T-helper 17 cell (primary cell): ENCODE measurements at regions not wholly inside any gene's neighbourhood (a gene's known extent, or its start where the extent isn't known, plus 50 kb on each side); places are given as distances from the start of the nearest gene placed in this dataset.

ENCODE experiments used
- ATAC-seq: fragments of 150-1000 bp; cut with Tn5 transposase; 2 replicates; pipeline ENCODE4 v1.10.0; 2021; ENCODE audit warnings: mild to moderate bottlenecking, moderate library complexity
- DNase-seq, 3 donors: peaks; one replicate each; pipeline versions ENCODE4 v3.0.0 to v3.0.0-alpha.2; 2020 to 2021
- H3K9me3 ChIP-seq: one replicate; pipeline ENCODE4 v1.7.0; 2013; ENCODE audit warnings: low read length, mild to moderate bottlenecking; ENCODE audit not compliant: control insufficient read depth, poor library complexity, severe bottlenecking
- H3K27ac Mint-ChIP-seq: one replicate; pipeline ENCODE4 v1.8.0; 2022; ENCODE audit warnings: mild to moderate bottlenecking, moderate library complexity, mixed read lengths
- H3K27me3 Mint-ChIP-seq: one replicate; pipeline ENCODE4 v1.8.0; 2022; ENCODE audit warnings: mixed read lengths
- H3K36me3 Mint-ChIP-seq: one replicate; pipeline ENCODE4 v1.8.0; 2022; ENCODE audit warnings: low read depth, mixed read lengths
- H3K4me1 Mint-ChIP-seq: one replicate; pipeline ENCODE4 v1.8.0; 2022; ENCODE audit warnings: mild to moderate bottlenecking, mixed read lengths
- H3K4me3 Mint-ChIP-seq: one replicate; pipeline ENCODE4 v1.8.0; 2022; ENCODE audit warnings: mild to moderate bottlenecking, moderate library complexity, mixed read lengths

DNA sequence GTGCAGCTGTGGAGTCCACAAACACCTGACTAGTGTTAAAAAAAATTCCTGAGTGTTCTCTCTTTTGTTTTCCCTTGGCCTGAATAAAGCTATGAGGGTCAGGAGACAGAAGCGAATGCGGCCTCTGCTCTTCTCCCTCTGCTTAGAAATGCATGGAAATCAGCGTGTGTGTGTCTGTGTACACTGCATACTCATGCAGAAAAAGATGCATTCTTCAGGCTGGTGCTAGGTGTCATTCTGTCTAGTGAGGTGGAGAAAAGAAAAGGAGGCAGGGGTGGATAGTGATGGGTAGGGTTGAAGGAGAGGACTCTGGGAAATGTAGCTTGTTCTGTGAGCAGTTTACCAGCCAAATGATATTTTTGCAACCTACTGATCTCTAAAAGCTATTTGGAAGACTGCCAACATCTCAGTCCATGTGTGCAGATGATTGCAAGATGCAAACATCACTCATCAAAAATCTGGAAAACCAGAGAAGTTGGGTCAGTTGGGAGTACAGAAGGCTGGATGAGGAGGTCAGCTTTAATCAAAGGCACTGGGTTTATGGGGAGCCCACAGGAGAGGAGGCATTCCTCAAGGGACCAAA, 177.7 kb downstream of the INSIG2 start:
- no peaks in the 10 kb centered on the region for H3K4me1 Mint-ChIP-seq
- no peaks in the 10 kb centered on the region for H3K36me3 Mint-ChIP-seq
- no peak overlapping the region for H3K27ac Mint-ChIP-seq
- H3K9me3 ChIP-seq = no peaks in the 10 kb centered on the region
- H3K27me3 Mint-ChIP-seq = peaks cover 82% of the 10 kb centered on the region
- no peak for ATAC-seq
- no peak overlapping the region for H3K4me3 Mint-ChIP-seq
- no peak for DNase-seq

DNA sequence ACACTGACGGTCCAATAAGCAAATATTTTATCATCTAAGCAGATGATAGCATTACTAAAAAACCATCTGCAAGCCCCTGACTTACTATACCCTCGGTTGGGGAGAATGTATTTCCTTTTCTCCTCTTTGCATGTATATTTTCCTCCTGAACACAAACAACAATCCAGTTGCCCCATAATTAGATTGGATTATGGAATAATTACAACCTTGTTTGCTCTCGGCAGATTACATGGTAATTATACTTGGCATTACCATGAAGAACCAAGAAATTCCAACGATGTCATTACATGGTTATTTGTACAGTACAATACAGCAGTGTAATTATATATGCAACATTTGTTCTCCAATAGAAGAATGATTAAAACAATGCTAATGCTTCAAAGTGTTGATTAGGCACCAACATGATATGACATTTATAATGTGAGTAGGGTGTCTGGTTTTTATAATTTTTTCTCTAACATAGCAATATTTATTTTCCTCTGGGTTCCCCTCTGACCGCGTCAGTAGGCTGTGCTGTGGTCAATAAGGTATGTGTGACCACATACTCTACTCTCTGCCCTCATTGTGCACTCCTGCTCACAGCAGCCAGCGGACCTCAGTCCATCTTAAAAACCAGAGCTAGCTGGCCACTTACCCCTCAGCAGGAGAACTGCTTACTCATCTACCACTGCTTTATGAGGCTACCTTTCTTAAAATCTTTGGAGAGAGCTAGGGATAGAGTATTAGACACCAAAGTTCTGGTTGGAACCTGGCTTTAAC, 176.1 kb downstream of the INSIG2 start:
- no peak for ATAC-seq
- no peaks in the 10 kb centered on the region for H3K4me1 Mint-ChIP-seq
- DNase-seq = no peak
- no peak overlapping the region for H3K27ac Mint-ChIP-seq
- peaks cover 76% of the 10 kb centered on the region for H3K27me3 Mint-ChIP-seq
- no peak overlapping the region for H3K4me3 Mint-ChIP-seq
- no peaks in the 10 kb centered on the region for H3K9me3 ChIP-seq
- no peaks in the 10 kb centered on the region for H3K36me3 Mint-ChIP-seq

DNA sequence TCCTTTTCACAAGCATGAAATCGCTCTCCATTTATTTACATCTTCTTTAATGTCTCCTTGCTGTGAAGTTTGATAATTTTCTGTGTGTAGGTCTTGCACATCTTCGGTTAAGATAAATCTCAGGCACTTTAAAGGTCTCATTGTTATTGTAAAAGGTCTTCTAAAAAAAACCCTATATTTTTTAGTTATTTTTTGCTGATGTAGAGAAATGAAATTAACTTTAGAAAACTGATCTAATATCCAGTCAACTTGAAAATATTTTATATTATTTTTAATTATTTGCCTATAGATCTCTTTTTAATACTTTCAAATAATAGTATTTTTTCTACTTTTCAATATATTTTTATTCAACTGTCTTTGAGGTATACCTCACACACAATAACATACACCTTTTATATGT, 169.4 kb downstream of the INSIG2 start:
- no peaks in the 10 kb centered on the region for H3K9me3 ChIP-seq
- Mint-ChIP-seq H3K4me3 (no peak overlapping the region), H3K36me3 (no peaks in the 10 kb centered on the region), H3K27me3 (peaks cover 65% of the 10 kb centered on the region), H3K27ac (no peak overlapping the region), H3K4me1 (no peaks in the 10 kb centered on the region)
- DNase-seq (no peak), ATAC-seq (no peak)

- DNase-seq (no peak), ATAC-seq (no peak)
- Mint-ChIP-seq H3K27ac (no peak overlapping the region), H3K36me3 (no peaks in the 10 kb centered on the region), H3K27me3 (peaks cover 59% of the 10 kb centered on the region), H3K4me3 (no peak overlapping the region), H3K4me1 (no peaks in the 10 kb centered on the region)
- no peaks in the 10 kb centered on the region for H3K9me3 ChIP-seq
Observed at GRCh38 chr2:118255771-118256372, 167.6 kb downstream of the INSIG2 start.

GRCh38 chr2:118255301-118255700, 167.0 kb downstream of the INSIG2 start:
- no peak overlapping the region for H3K4me3 Mint-ChIP-seq
- no peak for DNase-seq
- H3K36me3 Mint-ChIP-seq = no peaks in the 10 kb centered on the region
- peaks cover 59% of the 10 kb centered on the region for H3K27me3 Mint-ChIP-seq
- H3K9me3 ChIP-seq = no peaks in the 10 kb centered on the region
- no peaks in the 10 kb centered on the region for H3K4me1 Mint-ChIP-seq
- no peak for ATAC-seq
- H3K27ac Mint-ChIP-seq = no peak overlapping the region

DNA sequence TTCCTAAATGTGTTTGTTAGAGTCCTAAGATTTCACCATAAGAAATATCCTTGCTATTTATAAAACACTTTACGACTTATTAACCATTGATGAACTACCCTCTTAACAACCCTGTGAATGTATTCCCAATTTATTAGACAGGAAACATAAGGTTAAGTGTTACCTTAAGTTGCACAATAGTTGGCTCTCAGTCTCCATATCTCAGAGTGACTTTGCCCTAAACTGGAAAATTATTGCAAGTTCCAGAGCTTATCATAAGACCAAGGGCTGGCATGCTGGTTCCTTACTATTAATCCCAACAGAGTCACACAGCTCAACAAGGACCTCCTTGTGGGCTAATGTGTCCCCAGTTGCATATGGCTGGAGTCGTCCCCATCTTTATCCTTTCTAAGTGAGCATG, 165.8 kb downstream of the INSIG2 start:
- peaks cover 67% of the 10 kb centered on the region for H3K27me3 Mint-ChIP-seq
- ATAC-seq (no peak), DNase-seq (no peak)
- no peak overlapping the region for H3K27ac Mint-ChIP-seq
- H3K9me3 ChIP-seq = no peaks in the 10 kb centered on the region
- H3K36me3 Mint-ChIP-seq = no peaks in the 10 kb centered on the region
- no peak overlapping the region for H3K4me3 Mint-ChIP-seq
- H3K4me1 Mint-ChIP-seq = peaks cover 2% of the 10 kb centered on the region

GRCh38 chr2:118251427-118251826, 163.2 kb downstream of the INSIG2 start:
- no peak for DNase-seq

DNA sequence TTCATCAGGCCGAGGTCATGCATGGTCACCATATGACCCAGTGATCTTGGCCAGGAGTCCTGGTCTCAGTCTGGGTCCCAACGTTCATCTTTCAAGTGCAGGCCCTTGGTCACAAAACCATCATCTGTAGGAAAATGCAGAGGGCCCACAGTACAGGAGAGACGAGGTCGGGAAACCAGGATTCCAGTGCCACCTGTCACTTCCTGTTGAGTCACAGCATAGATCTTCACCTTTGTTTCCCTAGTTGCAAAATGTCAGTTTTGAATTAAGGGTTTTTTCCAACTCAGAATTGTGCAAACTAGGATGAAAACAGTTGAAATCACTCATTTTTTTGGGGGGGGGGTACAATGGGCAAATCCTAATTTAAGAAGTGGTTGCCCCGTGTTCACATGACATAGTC, 162.2 kb downstream of the INSIG2 start:
- Mint-ChIP-seq H3K27ac (no peak overlapping the region), H3K27me3 (peaks cover 60% of the 10 kb centered on the region), H3K4me3 (no peak overlapping the region), H3K36me3 (no peaks in the 10 kb centered on the region), H3K4me1 (peaks cover 2% of the 10 kb centered on the region)
- H3K9me3 ChIP-seq = no peaks in the 10 kb centered on the region
- DNase-seq = no peak
- ATAC-seq = no peak

More at GRCh38 chr2:118251427-118251826, 163.2 kb downstream of the INSIG2 start:
- H3K9me3 ChIP-seq = no peaks in the 10 kb centered on the region
- Mint-ChIP-seq H3K27me3 (peaks cover 60% of the 10 kb centered on the region), H3K4me3 (no peak overlapping the region), H3K36me3 (no peaks in the 10 kb centered on the region), H3K27ac (no peak overlapping the region), H3K4me1 (peaks cover 2% of the 10 kb centered on the region)
- no peak for ATAC-seq

DNA sequence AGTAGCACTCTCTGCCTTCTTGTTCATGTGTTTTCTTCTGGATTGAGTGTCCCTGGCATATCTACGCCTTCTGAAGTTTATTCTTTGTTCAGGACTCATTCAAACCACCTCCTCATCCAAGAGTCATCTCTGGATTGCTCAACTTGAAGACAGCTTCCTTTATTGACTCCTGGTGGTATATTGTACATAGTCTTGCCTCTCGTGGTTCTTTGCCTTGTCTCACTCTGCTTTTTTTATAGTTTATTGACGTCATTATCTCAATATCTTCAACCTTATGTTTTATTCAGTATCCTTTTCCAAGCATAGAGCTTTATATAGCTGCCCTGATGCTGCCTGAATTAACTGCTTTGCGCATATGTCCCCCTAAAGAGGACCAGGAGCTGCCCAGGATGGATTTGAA, 161.7 kb downstream of the INSIG2 start:
- Mint-ChIP-seq H3K4me1 (peaks cover 2% of the 10 kb centered on the region), H3K36me3 (no peaks in the 10 kb centered on the region), H3K27me3 (peaks cover 60% of the 10 kb centered on the region), H3K27ac (no peak overlapping the region), H3K4me3 (no peak overlapping the region)
- H3K9me3 ChIP-seq = no peaks in the 10 kb centered on the region
- DNase-seq = no peak
- ATAC-seq = no peak

- H3K27ac Mint-ChIP-seq = no peak overlapping the region
- H3K27me3 Mint-ChIP-seq = peaks cover 60% of the 10 kb centered on the region
- ATAC-seq = no peak
- no peaks in the 10 kb centered on the region for H3K36me3 Mint-ChIP-seq
- H3K4me3 Mint-ChIP-seq = no peak overlapping the region
- no peak for DNase-seq
- no peaks in the 10 kb centered on the region for H3K9me3 ChIP-seq
- H3K4me1 Mint-ChIP-seq = peaks cover 2% of the 10 kb centered on the region
Observed at GRCh38 chr2:118249531-118249930, 161.3 kb downstream of the INSIG2 start.

DNA sequence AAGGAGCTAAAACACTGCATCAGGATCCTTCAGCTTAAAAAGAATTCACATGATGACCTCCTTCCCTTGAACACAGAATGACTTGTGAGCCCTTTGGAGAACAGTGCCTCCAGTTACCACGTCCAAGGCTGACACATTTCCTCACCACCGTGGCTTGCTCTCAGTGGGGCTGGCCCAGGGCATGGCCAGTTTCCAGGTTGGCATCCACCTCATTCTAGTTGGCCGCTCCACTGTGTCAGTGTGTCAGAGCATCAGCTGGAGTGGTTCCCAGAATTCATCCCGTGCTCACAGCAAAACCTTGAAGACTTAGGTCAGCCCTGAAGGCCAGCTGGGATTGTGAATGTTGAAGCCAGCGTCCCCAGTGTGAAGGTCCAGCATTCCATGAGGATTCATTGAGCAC, 158.5 kb downstream of the INSIG2 start:
- no peak for ATAC-seq
- no peak overlapping the region for H3K4me3 Mint-ChIP-seq

GRCh38 chr2:118246079-118246478, 157.8 kb downstream of the INSIG2 start:
- DNase-seq = no peak

More for the DNA sequence above, 158.5 kb downstream of the INSIG2 start:
- Mint-ChIP-seq H3K27me3 (peaks cover 88% of the 10 kb centered on the region), H3K4me1 (peaks cover 2% of the 10 kb centered on the region), H3K36me3 (no peaks in the 10 kb centered on the region), H3K27ac (no peak overlapping the region)
- H3K9me3 ChIP-seq = no peaks in the 10 kb centered on the region
- DNase-seq = no peak

DNA sequence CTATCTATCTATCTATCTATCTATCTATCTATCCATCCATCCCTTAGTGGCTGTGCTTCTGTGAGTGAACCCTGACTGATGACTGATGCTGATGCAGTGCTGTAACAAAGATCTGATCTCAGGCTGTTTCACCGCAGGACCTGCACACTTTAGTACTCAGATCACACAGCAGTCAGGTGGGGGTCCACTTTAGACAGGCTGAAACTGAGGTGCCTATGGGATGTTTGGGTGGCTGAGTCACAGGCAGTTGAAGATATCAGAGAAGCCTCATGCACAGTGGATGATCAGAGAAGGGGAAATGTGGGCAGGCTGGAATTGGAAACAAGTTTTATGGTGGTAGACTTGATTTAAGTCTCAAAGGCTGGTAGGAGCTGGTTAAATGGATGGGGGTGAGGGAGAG, 156.4 kb downstream of the INSIG2 start:
- Mint-ChIP-seq H3K27ac (no peak overlapping the region), H3K4me1 (no peaks in the 10 kb centered on the region), H3K4me3 (no peak overlapping the region), H3K36me3 (no peaks in the 10 kb centered on the region), H3K27me3 (peaks cover 72% of the 10 kb centered on the region)
- H3K9me3 ChIP-seq = no peaks in the 10 kb centered on the region
- DNase-seq (no peak), ATAC-seq (no peak)

More at GRCh38 chr2:118246079-118246478, 157.8 kb downstream of the INSIG2 start:
- no peaks in the 10 kb centered on the region for H3K9me3 ChIP-seq
- H3K4me1 Mint-ChIP-seq = peaks cover 2% of the 10 kb centered on the region
- no peak overlapping the region for H3K27ac Mint-ChIP-seq
- no peak for ATAC-seq
- peaks cover 84% of the 10 kb centered on the region for H3K27me3 Mint-ChIP-seq
- no peaks in the 10 kb centered on the region for H3K36me3 Mint-ChIP-seq
- no peak overlapping the region for H3K4me3 Mint-ChIP-seq
